Activated CD4-positive, CD25-positive, alpha-beta regulatory T cell treated with anti-CD3 and anti-CD28 coated beads, Interleukin-2, amount 50 U/mL, for 72 hours (primary cell): ENCODE measurements at regions not wholly inside any gene's neighbourhood (a gene's known extent, or its start where the extent isn't known, plus 50 kb on each side); places are given as distances from the start of the nearest gene placed in this dataset.

Experiments
- DNase-seq: peaks from one replicate; pipeline ENCODE4 v3.0.0; 2021

GRCh38 chr2:237171396-237171795 lies 85.7 kb downstream of the COPS8 start:
- DNase-seq, result no peak

GRCh38 chr2:237171881-237172280 lies 86.2 kb downstream of the COPS8 start:
- DNase-seq, result no peak

DNA sequence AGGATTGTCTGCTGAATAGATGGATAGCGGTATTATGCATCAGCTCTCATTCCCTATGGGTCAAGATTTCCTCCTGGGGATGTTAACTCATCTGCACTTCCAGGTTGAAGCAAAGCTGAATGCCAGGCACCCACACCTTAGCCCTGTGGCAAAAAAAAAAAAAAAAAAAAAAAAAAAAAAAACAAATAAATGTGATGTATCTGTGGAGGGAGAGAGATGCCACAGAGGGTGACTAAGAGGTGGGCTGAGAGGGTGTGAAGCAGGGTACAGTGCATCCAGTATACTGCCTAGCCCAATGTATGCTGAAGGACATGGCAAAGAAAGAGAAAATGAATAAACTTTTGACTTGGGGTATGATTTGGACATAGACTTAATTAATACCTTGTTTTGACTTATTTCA lies 91.4 kb downstream of the COPS8 start:
- no peak for DNase-seq

DNA sequence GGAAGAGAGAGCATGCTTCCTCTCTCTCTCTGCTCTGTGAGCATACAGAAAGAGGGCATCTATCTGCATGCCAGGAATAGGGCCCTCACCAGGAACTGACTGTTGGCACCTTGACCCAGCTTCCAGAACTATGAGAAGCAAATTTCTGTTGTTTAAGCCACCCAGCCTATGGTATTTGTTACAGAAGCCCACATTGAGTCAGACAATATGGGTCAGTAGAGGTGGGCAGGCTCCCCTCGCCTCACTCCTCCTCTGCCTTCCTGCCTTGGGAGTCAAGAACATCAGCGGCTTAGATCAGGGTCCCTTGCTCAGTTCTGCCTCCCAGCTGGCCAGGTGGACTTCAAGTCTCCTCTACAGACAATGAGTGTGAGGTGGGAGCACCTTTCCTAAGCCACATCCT lies 92.3 kb downstream of the COPS8 start:
- DNase-seq, result no peak

DNA sequence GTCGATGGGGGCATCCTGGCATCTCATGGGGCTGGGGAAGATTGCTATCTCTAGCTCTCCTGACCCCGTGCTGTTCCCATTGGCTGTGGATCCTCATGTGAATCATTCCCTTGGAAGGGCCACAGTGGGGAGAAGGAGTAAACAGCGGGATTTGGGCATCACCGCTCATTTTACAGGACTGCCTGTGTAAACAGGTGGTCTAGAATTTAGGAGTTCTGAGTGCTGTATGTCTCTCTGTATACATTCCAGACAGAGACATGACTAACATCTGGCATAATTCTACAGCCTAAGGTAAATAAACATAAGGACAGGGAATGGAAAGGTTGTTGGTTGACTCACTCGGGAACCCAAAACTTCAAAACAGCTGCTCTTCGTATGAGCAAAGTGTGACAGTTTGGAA lies 92.7 kb downstream of the COPS8 start:
- no peak for DNase-seq

DNA sequence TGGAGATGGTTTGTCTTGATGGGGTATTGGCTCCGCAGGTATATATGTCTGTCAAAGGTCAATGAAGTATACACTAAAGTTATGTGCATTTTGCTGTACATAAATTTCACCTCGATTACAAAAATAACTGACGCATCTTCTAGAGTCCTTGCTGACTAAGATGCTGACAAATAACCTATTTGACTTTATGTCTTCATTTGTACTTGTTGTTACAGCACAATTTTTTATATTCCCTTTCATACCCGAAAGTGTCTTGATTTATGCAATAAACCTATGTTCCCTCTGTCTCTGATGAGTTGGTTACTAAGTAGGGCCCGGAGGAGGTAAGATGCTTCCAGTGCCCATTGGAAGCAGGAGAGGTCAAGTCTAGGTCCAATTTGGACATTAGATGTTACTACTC lies 93.5 kb downstream of the COPS8 start:
- DNase-seq, result no peak

DNA sequence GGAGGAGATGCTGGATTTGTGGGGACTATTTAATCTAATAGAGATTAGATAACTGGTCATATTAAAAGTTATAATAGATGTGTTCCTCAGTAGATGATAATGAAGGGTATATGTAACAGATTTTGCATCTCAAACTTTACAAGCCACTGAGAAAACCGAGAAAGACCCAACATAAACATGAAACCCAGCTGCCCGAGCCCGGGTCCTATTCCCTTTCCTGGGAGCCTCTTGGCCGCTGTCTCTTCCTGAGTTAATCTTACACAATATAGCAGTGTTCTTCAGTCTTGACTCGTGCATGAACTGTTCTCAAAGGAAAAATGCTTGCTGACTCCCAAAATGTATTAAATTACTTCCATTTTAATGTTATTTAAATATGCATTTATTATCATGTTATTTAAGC lies 94.5 kb downstream of the COPS8 start:
- no peak for DNase-seq

DNA sequence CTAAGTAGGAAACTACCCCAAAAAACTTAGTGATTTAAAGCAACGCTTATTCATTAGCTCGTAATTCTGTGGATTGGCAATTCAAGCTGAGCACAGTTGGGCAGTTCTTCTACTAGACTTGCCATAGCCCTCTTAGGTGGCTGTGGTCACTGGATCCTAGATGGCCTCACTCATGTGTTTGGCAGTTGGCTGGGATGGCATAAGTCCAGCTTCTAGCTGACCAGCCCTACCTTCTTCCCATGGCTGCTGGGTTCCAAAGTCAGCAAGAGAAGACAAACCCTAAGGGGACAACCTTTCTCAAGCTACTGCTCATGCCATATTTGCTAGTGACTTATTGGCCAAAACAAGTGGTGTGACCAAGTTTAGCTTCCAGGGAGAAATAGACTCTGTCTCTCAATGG lies 95.3 kb downstream of the COPS8 start:
- DNase-seq, result no peak

GRCh38 chr2:237181844-237182243 lies 96.2 kb downstream of the COPS8 start:
- no peak for DNase-seq

DNA sequence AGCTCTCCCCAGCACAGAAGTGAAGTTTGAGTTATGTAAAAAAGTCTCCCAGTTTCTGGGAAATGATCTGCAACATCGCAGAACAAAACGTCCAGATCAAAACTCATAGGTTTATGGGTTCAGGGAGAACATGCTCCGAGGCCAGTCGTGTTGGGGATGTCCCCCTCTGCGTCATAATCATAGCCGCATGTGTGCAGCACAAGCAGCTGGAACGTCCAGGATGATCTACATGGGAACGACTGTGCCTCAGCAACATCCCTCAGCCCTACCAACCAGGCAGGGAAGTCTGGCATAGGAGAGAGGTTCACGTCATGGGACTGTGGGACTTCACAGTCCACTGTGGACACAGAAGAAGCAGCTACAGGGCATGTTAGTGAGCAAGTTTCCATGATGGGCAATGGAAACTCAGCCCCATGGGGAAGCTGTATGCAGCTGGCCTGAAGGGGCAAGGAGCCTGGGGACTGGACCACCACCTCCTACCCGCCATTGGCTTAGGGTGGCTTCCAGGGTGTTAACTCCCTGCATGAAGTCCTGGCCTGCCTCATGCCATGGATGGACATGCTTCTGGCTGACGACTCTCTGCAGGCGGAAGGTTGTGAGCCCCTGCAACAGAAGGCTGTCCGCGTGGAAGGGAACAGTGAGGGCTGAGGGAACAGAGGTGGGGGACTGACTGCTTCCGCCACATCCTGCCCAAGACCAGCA lies 96.9 kb downstream of the COPS8 start:
- DNase-seq, result no peak

DNA sequence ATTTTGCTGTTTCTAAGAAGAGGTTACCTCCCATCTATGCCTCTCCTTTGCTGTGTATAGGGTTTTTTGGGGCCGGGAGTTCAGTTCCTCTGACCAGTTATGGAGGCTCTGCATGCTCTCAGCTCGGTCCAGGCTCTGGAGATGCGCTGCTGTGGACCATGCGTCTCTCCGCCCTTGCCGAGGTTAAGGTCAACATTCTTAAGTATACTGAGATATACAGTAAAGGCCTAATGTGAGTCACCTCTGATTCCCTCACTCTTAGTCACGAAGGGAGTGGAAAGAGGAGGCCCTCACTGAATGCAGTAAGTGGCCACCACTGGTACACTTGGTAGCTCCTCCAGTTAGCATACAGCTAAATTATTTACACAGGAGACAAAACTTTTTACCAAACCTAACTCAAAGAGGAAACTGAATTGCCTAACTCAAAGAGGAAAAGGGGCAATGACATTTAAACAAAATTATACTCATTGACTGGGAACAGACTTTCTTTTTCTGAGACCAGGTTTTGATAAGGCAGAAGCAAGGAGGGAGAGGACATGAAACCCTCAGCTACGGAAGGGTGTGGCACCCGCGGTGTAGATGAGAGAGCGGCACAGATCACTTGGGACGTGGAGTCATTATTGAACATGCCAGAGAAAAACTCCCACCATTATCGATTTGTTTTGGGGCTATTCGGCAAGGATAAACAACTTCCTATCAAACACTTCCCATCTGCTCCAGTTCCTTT lies 98.7 kb downstream of the COPS8 start:
- no peak for DNase-seq

GRCh38 chr2:237184919-237185552 lies 99.3 kb downstream of the COPS8 start:
- no peak for DNase-seq

- DNase-seq, result no peak
These were observed 99.8 kb downstream of the COPS8 start for GRCh38 chr2:237185553-237185925.

GRCh38 chr2:237189799-237190198 lies 104.1 kb downstream of the COPS8 start:
- DNase-seq, result no peak

- DNase-seq, result no peak
These were observed 105.5 kb downstream of the COPS8 start for GRCh38 chr2:237190966-237191713.

DNA sequence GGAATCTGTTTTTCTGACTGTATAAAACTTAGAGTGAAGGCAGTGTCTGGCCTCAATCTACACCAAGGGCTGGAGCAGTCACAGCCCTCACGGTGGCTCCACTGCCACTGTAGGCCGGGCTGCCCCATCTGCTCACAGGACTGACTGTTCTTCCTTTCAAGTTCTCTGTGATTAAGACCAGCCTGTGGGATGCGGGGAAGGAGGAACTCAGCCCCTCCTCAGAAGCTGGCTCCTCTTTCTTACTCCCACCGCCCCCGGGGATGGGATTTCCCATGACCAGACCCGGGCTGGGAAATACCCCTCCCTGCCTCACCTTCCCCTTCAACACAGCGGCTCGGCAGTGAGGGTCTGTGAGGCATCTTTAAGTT lies 106.0 kb downstream of the COPS8 start:
- no peak for DNase-seq

DNA sequence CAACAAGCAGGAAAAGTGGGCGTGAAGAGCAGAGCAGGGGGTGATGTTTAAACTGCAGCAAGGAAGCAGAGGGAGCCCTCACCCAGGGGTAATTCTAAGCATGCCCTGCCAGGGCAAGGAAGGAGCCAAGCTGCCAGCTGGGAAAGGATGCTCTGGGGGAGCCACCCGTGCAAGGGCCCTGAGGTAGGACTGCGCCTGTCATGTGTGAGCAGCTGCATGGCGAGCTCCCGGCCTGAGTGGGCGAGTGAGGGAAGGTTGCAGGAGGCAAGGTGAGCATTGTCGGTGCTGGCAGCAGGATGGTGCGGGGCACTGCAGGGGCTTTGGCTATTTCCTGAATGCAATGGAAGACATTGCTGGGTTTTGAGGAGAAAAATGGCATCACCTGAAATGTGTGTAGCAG lies 107.2 kb downstream of the COPS8 start:
- DNase-seq, result no peak

DNA sequence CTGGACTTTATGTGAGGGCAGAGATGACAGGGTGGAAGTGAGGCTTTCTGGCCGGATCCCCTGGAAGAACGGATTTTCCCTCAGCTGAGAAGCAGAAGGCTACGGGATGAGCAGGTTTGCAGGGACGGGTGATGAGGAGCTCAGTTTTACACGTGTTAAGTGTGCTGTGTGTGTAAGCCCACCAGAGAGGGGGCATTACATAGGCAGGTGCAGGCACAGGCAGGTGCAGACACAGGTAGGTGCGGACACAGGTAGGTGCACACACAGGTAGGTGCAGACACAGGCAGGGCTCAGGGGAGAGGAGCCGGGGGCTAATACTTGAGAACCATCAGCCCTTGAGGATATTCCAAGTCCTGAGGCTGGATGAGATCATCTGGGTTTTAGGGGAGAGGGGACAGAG lies 107.7 kb downstream of the COPS8 start:
- DNase-seq, result no peak

GRCh38 chr2:237194081-237194480 lies 108.4 kb downstream of the COPS8 start:
- no peak for DNase-seq

DNA sequence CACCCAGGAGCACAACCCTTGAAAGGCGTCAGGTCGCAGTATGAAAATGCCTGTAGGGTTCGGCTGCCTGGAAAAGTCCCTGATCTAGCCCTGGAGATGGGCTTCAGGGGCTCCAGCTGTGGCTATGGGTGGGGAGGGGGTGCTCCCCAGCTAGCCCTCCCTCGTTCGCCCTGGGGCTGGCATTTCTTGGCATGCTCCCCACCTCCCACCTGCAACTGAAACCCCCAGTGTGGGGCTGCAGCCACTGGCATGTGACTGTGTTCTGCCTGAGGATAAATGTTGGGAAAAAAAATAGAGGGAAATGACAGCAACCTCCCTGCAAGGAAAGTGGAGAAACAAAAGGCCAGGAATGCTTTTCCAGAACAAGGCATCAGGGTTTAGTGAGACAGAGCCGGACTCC lies 109.2 kb downstream of the COPS8 start:
- no peak for DNase-seq

- DNase-seq, result no peak
These were observed 109.9 kb downstream of the COPS8 start for GRCh38 chr2:237195396-237196120.

DNA sequence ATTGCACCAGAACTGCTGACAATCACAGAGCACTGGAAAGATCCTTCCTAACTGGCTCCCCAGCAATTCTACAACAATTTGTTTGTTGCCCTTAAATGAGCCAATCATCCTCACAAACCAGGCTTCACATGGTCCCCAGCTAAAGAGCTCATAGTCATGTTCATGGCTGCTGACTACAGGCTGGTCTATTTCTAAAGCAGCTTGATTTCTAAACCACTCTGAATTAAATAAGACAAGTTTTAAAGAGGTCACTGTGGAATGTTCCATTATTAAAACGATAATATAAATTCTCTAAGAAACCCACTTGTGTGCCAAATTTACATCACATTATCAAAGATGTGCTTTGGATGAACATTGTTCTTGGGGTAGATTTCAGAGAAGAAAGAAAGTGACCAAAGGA lies 110.7 kb downstream of the COPS8 start:
- no peak for DNase-seq
